ENCODE measurements at regions not wholly inside any gene's neighbourhood (a gene's known extent, or its start where the extent isn't known, plus 50 kb on each side); places are given as distances from the start of the nearest gene placed in this dataset.

- H3K4me2 ChIP-seq (ENCODE audit: low read depth, low read length), result no peak overlapping the region
- no peak for ATAC-seq
- peaks cover 51% of the 10 kb centered on the region for H3K9me3 ChIP-seq (ENCODE audit: low read length)
- WGBS (ENCODE audit: low lambda C conversion rate), result no CpG with 5 or more reads among the region's 14 CpGs
- H3K27ac ChIP-seq (ENCODE audit: extremely low read length, insufficient read depth, low read length), result no peak overlapping the region
- in situ Hi-C loops (cut with HindIII; ENCODE audit: extremely low pct_ligation_motif_present, low pct_unique_long_range_greater_than_20kb) (no loop called here), intact Hi-C loops (cut with micrococcal nuclease; ENCODE audit: unreplicated experiment) (no loop called here)
- no peaks in the 10 kb centered on the region for H3K27me3 ChIP-seq (ENCODE audit: control insufficient read depth in 1 of 2, insufficient read depth in 2 of 2, low read length in 2 of 2)
- no peak for DNase-seq (ENCODE audit: low spot score)
- CTCF ChIA-PET (ENCODE audit: low intra/inter-chr PET ratio, low total read pairs), result no interaction called here
- no TSS peak for BruUV-seq (replicated peaks)
- no peaks in the 10 kb centered on the region for H3K4me1 ChIP-seq (ENCODE audit: insufficient read depth, low read length)
- FAIRE-seq, result no peak
- H4K20me1 ChIP-seq (ENCODE audit: insufficient read depth, low read length), result no peaks in the 10 kb centered on the region
- H3K9ac ChIP-seq (ENCODE audit: insufficient read depth, low read depth, low read length), result no peak overlapping the region
- POLR2A ChIA-PET, result no interaction called here
- no peaks in the 10 kb centered on the region for H3K79me2 ChIP-seq (ENCODE audit: insufficient read depth, low read length)
- no peak for TF ChIP-seq AGO2 (optimal IDR thresholded peaks at IDR 0.05; ENCODE audit: low read depth, low read length)
- H3K4me3 ChIP-seq (replicated peaks in 1 of 3; ENCODE audit: insufficient read depth in 1 of 3, low read depth in 2 of 3, low read length in 3 of 3), result no peak overlapping the region
- H2AFZ ChIP-seq (ENCODE audit: low read length), result no peak overlapping the region
- no peaks in the 10 kb centered on the region for H3K36me3 ChIP-seq (replicated peaks in 1 of 2; ENCODE audit: control insufficient read depth in 1 of 2, insufficient read depth in 2 of 2, low read length in 2 of 2)
Observed at GRCh38 chr1:80053613-80054012, 1047.1 kb upstream of the ADGRL4 start.

- FAIRE-seq, result no peak
- POLR2A ChIA-PET, result no interaction called here
- in situ Hi-C loops (cut with HindIII; ENCODE audit: extremely low pct_ligation_motif_present, low pct_unique_long_range_greater_than_20kb), result no loop called here
Observed at GRCh38 chr1:80050523-80050922, 1044.0 kb upstream of the ADGRL4 start.

More at GRCh38 chr1:80050523-80050922, 1044.0 kb upstream of the ADGRL4 start:
- CTCF ChIA-PET (ENCODE audit: low intra/inter-chr PET ratio, low total read pairs), result no interaction called here
- Histone ChIP-seq H3K27ac (ENCODE audit: extremely low read length, insufficient read depth, low read length) (no peak overlapping the region), H3K79me2 (ENCODE audit: insufficient read depth, low read length) (no peaks in the 10 kb centered on the region), H3K36me3 (replicated peaks in 1 of 2; ENCODE audit: control insufficient read depth in 1 of 2, insufficient read depth in 2 of 2, low read length in 2 of 2) (no peaks in the 10 kb centered on the region), H3K27me3 (ENCODE audit: control insufficient read depth in 1 of 2, insufficient read depth in 2 of 2, low read length in 2 of 2) (no peaks in the 10 kb centered on the region), H4K20me1 (ENCODE audit: insufficient read depth, low read length) (no peaks in the 10 kb centered on the region), H3K9ac (ENCODE audit: insufficient read depth, low read depth, low read length) (no peak overlapping the region), H3K4me3 (replicated peaks in 1 of 3; ENCODE audit: insufficient read depth in 1 of 3, low read depth in 2 of 3, low read length in 3 of 3) (no peak overlapping the region), H3K4me1 (ENCODE audit: insufficient read depth, low read length) (no peaks in the 10 kb centered on the region), H3K4me2 (ENCODE audit: low read depth, low read length) (no peak overlapping the region), H2AFZ (ENCODE audit: low read length) (no peak overlapping the region), H3K9me3 (ENCODE audit: low read length) (peaks cover 77% of the 10 kb centered on the region)
- WGBS (ENCODE audit: low lambda C conversion rate), result 67% methylated on average over 14 of the region's 14 CpGs
- ATAC-seq, result no peak
- intact Hi-C loops (cut with micrococcal nuclease; ENCODE audit: unreplicated experiment), result no loop called here
- TF ChIP-seq ZNF280D (CRISPR knock-in tag; IDR thresholded peaks at IDR 0.05), result no peak
- no peak for TF ChIP-seq HIVEP1 (CRISPR knock-in tag; IDR thresholded peaks at IDR 0.05)
- DNase-seq (ENCODE audit: low spot score), result no peak
- no TSS peak for BruUV-seq (replicated peaks)

Data from HepG2 (cell line).